HepG2 (cell line): ENCODE measurements at regions not wholly inside any gene's neighbourhood (a gene's known extent, or its start where the extent isn't known, plus 50 kb on each side); places are given as distances from the start of the nearest gene placed in this dataset.

Experiments
- ATAC-seq: fragments of 200-7000 bp; cut with Tn5 transposase; 3 replicates; pipeline ENCODE4 v1.9.1; 2020; ENCODE audit warnings: mild to moderate bottlenecking, moderate library complexity
- BruUV-seq: library from RNA; stranded (reverse); fragments of 400-500 nt; replicated peaks from 2 replicates; lab custom pipeline; 2021; lab: Mats Ljungman, UMichigan
- CTCF ChIA-PET: fragments of 300-600 bp; formaldehyde crosslinking; extraction: SDS; loops from one replicate; lab custom pipeline; 2021; ENCODE audit warnings: low total read pairs, inconsistent platforms, low intra/inter-chr PET ratio; lab: Yijun Ruan, JAX
- POLR2A ChIA-PET: fragments of 350-600 bp; sonication (Branson Sonifier 250); formaldehyde crosslinking; loops from one replicate; lab custom pipeline; 2020; ENCODE audit warnings: antibody characterized with exemption, inconsistent platforms; lab: Yijun Ruan, JAX
- DNase-seq: peaks from one replicate; pipeline ENCODE4 v3.0.0-alpha.2; 2015; ENCODE audit warnings: low spot score
- FAIRE-seq: peaks from 3 replicates; lab custom pipeline; 2011; peaks lifted over from hg19 to GRCh38; lab: Jason Lieb, UNC
- H2AFZ ChIP-seq: one replicate; pipeline ENCODE4 v1.6.1; 2011; ENCODE audit warnings: low read length, inconsistent platforms
- H3K27ac ChIP-seq: fragments of 300-600 bp; 3 replicates; pipeline ENCODE4 v1.8.0; 2011; ENCODE audit warnings: mixed run types, mild to moderate bottlenecking, mixed read lengths, low read length, inconsistent platforms; ENCODE audit not compliant: insufficient read depth; ENCODE audit errors: extremely low read length
- H3K27me3 ChIP-seq, 2 experiments: fragments of 200-600 bp in 1 of 2; 2 replicates in 1 of 2; 3 replicates in 1 of 2; pipeline versions ENCODE4 v1.6.0 to v1.8.0; 2011; ENCODE audit warnings: low read length in 2 of 2, mild to moderate bottlenecking in 2 of 2, moderate library complexity in 2 of 2, inconsistent platforms in 1 of 2; ENCODE audit not compliant: insufficient read depth in 2 of 2, control insufficient read depth in 1 of 2
- H3K36me3 ChIP-seq, 2 experiments: fragments of 200-600 bp in 1 of 2; replicated peaks in 1 of 2; 2 replicates in 1 of 2; 3 replicates in 1 of 2; pipeline versions ENCODE4 v1.5.1 to v1.8.0; 2011; ENCODE audit warnings: low read length in 2 of 2, inconsistent platforms in 1 of 2; ENCODE audit not compliant: insufficient read depth in 2 of 2, control insufficient read depth in 1 of 2
- H3K4me1 ChIP-seq: 2 replicates; pipeline ENCODE4 v1.5.1; 2012; ENCODE audit warnings: low read length, inconsistent platforms; ENCODE audit not compliant: insufficient read depth
- H3K4me2 ChIP-seq: 2 replicates; pipeline ENCODE4 v1.6.0; 2011; ENCODE audit warnings: low read depth, low read length, inconsistent platforms
- H3K4me3 ChIP-seq, 3 experiments: fragments of 200-600 bp in 1 of 3; sonication (generic), shearing (Covaris generic) in 1 of 3; replicated peaks in 1 of 3; 2 replicates each; pipeline ENCODE4 v1.5.1; 2011 to 2016; ENCODE audit warnings: low read length in 3 of 3, inconsistent platforms in 2 of 3, low read depth in 2 of 3, mild to moderate bottlenecking in 2 of 3, control low read depth in 1 of 3, mixed read lengths in 1 of 3; ENCODE audit not compliant: insufficient read depth in 1 of 3
- H3K79me2 ChIP-seq: one replicate; pipeline ENCODE4 v1.6.1; 2011; ENCODE audit warnings: low read length, inconsistent platforms; ENCODE audit not compliant: insufficient read depth
- H3K9ac ChIP-seq: 2 replicates; pipeline ENCODE4 v1.6.0; 2011; ENCODE audit warnings: mild to moderate bottlenecking, low read depth, low read length, inconsistent platforms; ENCODE audit not compliant: insufficient read depth
- H3K9me3 ChIP-seq: 2 replicates; pipeline ENCODE4 v1.5.1; 2012; ENCODE audit warnings: mild to moderate bottlenecking, low read length
- H4K20me1 ChIP-seq: 2 replicates; pipeline ENCODE4 v1.6.0; 2011; ENCODE audit warnings: inconsistent platforms, mild to moderate bottlenecking, low read length, moderate library complexity; ENCODE audit not compliant: insufficient read depth
- PLRG1 ChIP-seq: fragments of 450-650 bp; conservative IDR thresholded peaks from 2 replicates; pipeline ENCODE4 v1.6.1; 2016
- SPEN ChIP-seq: sonication (generic); formaldehyde crosslinking; IDR thresholded peaks from 2 replicates; pipeline ENCODE4 v1.5.1; 2020; ENCODE audit warnings: low read depth, mild to moderate bottlenecking, missing genetic modification reagents
- ZNF577 ChIP-seq: sonication (generic); formaldehyde crosslinking; IDR thresholded peaks from 2 replicates; pipeline ENCODE4 v1.4.0; 2020; ENCODE audit warnings: mild to moderate bottlenecking, low read depth, missing genetic modification reagents, borderline replicate concordance
- ZNF616 ChIP-seq: sonication (generic); formaldehyde crosslinking; IDR thresholded peaks from 2 replicates; pipeline ENCODE4 v1.5.0; 2020; ENCODE audit warnings: low read depth, mild to moderate bottlenecking, missing genetic modification reagents
- ZNF777 ChIP-seq: sonication (generic); formaldehyde crosslinking; IDR thresholded peaks from 2 replicates; pipeline ENCODE4 v1.4.0; 2020; ENCODE audit warnings: missing genetic modification reagents
- ZNF839 ChIP-seq: sonication (generic); formaldehyde crosslinking; IDR thresholded peaks from 2 replicates; pipeline ENCODE4 v1.4.0; 2020; ENCODE audit warnings: missing genetic modification reagents, mild to moderate bottlenecking, borderline replicate concordance
- ZSCAN5A ChIP-seq: sonication (generic); formaldehyde crosslinking; IDR thresholded peaks from 2 replicates; pipeline ENCODE4 v1.8.0; 2022; ENCODE audit warnings: mild to moderate bottlenecking, missing genetic modification reagents, borderline replicate concordance
- WGBS: methylation state at CpG from one replicate; pipeline ENCODE4 v1.1.6; 2017; ENCODE audit warnings: low lambda C conversion rate; 5-methylcytosine and 5-hydroxymethylcytosine counted together
- in situ Hi-C: cut with HindIII; loops from 2 replicates; pipeline ENCODE4 v1.10.0; 2017; ENCODE audit warnings: low pct_unique_long_range_greater_than_20kb; ENCODE audit not compliant: extremely low pct_ligation_motif_present
- intact Hi-C: fragments of 100-400 bp; cut with micrococcal nuclease; formaldehyde crosslinking; loops from one replicate; pipeline ENCODE4 v1.10.0; 2022; ENCODE audit not compliant: unreplicated experiment
- TF ChIP-seq, protein P1 (sequence below): sonication (generic); formaldehyde crosslinking; IDR thresholded peaks from 2 replicates; pipeline ENCODE4 v1.5.1; 2020; ENCODE audit warnings: missing genetic modification reagents, mild to moderate bottlenecking, borderline replicate concordance

- Histone ChIP-seq H3K9ac (no peak overlapping the region), H3K4me2 (no peak overlapping the region), H3K79me2 (no peaks in the 10 kb centered on the region), H2AFZ (no peak overlapping the region), H3K9me3 (no peaks in the 10 kb centered on the region), H3K4me3 (no peak overlapping the region), H3K27ac (no peak overlapping the region), H3K4me1 (no peaks in the 10 kb centered on the region), H4K20me1 (no peaks in the 10 kb centered on the region), H3K36me3 (no peaks in the 10 kb centered on the region), H3K27me3 (no peaks in the 10 kb centered on the region)
- DNase-seq (no peak), FAIRE-seq (no peak), ATAC-seq (no peak)
- in situ Hi-C loops (no loop called here), intact Hi-C loops (no loop called here)
- TF ChIP-seq ZNF616 (CRISPR knock-in tag) (no peak), PLRG1 (no peak), ZNF839 (CRISPR knock-in tag) (no peak), ZNF777 (CRISPR knock-in tag) (no peak), SPEN (CRISPR knock-in tag) (no peak), ZSCAN5A (CRISPR knock-in tag) (no peak), ZNF577 (CRISPR knock-in tag) (no peak)
- TF ChIP-seq, protein P1, sequence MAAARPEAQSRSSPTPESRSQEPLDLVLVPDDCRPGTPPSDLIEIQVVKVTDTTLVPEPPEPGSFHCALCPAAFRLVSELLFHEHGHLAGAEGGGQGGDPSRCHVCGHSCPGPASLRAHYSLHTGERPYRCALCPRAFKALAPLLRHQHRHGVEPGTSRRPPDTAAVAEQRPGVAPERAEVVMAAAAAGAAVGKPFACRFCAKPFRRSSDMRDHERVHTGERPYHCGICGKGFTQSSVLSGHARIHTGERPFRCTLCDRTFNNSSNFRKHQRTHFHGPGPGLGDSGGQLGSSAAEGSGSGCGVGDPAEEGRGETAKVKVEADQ (CRISPR knock-in tag): no peak
- BruUV-seq: no TSS peak
- ChIA-PET POLR2A (no interaction called here), CTCF (no interaction called here)
- 21% methylated on average over 4 of the region's 4 CpGs for WGBS
These were observed 410.7 kb upstream of the DSEL start for GRCh38 chr18:67926929-67927864.
